CD4-positive, alpha-beta T cell treated with Interleukin-15 for 4 hours (primary cell): ENCODE measurements at regions not wholly inside any gene's neighbourhood (a gene's known extent, or its start where the extent isn't known, plus 50 kb on each side); places are given as distances from the start of the nearest gene placed in this dataset.

ENCODE experiments used
- DNase-seq: peaks from one replicate; pipeline ENCODE4 v3.0.0-alpha.2; 2020; ENCODE audit warnings: low spot score

DNA sequence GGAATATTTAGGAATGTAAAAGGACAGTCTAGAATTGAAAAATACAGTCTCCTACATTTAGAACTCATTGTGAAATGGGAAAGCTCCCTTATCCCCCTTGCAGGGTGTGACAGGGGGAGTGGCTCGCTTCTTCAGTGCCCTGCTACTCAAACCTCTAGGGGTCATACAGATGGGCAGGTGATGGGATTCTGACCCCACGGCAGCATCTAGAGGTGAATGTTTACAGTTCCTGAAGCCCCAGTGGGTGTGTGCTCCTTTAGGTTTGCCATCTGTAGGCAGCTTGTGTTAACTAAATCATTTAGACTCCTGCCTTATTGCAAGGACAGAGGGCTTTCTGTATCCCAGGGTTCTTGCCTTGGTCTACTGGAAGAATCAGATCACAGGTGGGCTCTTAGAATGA is 271.0 kb upstream of the MPDZ start:
- DNase-seq = no peak

DNA sequence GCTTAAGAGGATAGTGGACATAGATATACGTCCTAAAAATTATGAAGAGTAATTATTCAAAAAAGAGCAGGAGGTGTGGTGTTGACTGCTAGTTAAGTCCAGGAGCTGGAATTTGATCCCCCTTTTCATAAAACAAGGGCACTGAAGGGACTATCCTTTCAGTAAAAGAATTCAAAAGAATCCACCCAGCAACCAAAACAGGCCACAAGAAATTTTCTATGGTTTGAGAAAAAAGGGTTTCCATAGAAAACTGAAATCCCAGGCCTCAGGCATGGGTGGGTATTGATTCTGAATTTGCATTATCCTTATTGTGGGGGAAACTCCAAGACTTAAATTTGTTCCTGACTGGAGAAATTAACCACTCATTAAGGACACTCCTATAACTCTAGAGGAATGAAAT is 269.0 kb upstream of the MPDZ start:
- no peak for DNase-seq

DNA sequence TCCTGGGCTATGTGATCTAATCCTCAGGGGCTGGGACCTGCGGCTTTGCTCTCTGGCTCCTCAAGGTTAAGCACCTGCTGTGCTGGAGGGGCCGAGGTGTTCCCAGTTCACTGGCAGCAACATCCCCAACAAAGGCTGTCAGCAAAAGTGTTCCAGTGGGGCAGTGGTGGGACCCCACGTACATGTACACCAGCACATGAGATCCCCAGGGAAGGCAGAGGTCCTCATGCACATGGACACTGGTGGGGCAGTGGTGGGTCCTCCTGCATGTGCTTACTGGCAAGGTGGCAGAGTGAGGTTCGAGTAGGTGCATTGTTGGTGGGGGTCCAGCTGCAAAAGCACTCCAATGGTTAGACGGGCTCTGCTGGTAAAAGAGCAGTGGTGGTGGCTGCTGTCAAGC is 255.6 kb upstream of the MPDZ start:
- no peak for DNase-seq

DNA sequence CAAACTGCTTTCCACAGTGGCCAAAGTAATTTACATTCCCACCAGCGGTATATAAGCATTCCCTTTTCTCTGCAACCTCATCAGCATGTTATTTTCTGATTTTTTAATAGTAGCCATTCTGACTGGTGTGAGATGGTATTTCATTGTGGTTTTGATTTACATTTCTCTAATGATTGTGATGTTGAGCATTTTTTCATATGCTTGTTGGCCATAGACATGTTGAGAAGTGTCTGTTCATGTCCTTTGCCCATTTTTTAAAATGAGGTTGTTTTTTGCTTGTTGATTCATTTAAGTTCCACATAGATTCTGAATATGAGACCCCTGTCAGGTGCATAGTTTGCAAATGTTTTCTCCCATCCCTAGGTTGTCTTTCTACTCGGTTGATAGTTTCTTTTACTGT is 254.5 kb upstream of the MPDZ start:
- no peak for DNase-seq

DNA sequence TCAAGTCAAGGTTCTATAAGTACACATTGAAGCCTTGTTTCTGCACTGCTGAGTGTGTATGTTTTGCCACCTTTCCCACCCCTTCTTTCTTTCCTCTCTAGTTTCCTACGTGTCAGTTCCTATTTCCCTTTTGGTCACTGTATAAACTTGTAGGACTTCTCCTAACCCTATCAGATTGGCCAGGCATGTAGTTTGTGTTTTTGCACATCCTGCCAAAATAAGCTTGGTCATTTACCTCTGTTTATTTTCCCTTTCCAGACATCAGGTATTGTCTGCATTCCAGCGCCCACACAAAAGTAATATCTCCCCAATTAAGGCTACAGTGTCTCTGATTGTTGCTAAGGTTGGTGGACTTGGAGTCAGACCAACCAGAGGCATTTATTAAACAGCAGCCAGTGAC is 252.9 kb upstream of the MPDZ start:
- DNase-seq = no peak

DNA sequence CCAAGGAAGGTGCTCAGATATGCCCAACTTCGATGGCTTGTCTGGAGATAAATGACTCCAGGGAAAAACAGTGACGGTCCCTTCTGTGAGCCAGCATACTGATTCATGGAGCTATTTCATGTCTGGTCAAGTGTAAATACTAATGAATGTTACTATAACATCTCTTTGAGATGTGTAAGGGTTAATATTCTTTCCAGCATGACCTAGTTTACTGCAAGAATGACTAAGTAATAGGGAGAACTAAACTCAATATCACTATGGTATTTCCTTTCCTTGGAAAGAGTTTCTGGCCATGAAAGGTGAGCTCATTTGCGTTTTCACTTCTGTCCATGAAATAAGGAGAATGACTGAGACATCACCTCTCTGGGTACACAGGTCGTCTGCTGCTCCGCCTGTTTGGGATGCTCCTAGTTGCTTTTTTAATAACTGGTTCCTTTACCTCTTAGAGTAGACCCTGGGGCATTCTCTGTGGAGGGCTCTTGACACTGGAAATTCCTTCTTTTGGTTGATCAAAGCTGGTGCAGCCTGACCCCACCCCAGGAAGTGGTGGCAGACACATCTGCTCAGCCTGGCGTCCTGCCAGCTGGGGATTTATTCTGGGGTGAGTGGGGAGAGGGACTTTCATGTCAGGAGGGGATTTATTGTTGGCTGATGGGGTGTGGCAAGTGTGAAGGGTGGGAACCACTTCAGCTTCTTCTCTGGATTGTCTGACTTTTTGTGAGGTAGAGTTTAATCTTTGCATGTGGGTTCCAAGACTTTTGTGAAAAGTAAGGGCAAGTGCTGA is 250.0 kb upstream of the MPDZ start:
- DNase-seq = no peak

DNA sequence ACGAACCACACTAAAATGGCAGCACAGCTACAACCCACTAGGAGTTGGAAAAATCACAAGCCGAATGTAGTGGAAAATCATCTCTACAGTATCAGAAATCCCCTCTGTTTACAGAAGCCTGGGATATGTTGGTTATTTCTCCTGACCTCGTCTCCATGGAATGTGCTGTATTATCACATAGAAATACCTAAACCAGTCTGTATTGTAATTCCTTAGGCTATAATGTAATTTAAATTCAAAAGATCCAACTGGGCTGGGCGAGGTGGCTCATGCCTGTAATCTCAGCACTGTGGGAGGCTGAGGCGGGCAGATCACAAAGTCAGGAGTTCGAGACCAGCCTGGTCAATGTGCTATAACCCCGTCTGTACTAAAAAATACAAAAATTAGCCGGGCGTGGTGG is 244.8 kb upstream of the MPDZ start:
- no peak for DNase-seq

DNA sequence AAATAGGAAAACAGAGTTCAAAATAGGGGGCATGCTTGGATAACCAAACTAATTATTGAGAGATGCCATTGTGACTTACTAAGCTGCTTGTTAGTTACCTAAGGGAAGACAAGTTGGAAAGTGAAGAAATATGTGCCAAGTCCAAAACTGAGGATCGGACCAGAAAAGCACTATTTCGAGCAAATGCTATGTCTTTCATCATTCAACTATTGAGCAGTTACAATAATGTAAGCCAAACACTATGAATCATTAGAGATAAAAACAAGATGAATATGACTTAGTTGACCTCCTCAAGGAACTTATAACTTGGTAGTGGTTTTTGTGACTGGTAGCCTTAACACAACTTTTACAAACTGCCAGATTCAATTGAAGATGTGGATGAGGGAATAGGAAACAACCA is 240.6 kb upstream of the MPDZ start:
- no peak for DNase-seq

DNA sequence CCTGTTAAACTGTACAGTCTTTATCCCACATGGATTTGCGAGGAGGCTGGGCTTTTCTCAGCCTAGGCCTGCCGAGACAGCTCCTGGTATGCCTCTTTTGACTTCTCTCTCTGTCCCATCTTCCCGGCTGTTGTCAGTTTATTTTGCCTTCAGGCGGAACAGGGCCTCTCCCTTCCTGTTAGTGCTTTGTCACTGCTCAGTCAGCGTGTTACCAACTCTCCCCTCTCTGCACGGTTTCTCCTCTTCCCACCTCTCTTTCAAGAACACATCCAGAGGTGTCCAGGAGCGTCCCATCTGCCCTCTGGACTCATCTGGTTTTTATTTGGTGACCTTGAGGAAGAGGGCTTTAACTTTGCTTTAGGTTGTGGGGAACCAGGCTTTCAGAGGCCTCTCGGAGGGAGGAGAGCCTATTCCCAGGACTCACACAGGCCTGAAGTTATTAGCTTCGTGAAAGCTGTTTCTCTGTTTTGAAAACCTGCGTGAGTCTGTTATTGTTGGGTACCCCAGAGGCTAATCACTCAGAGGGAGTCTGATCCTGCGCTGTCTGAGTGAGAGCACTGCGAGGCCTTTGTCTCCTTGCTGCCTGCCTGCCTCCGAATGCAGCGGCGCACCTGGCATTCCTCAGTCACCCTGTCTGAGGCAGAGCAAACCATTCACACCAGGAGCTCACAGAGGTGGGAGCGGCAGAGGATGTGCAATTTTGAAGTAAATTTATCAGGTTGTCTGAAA is 234.4 kb upstream of the MPDZ start:
- no peak for DNase-seq

DNA sequence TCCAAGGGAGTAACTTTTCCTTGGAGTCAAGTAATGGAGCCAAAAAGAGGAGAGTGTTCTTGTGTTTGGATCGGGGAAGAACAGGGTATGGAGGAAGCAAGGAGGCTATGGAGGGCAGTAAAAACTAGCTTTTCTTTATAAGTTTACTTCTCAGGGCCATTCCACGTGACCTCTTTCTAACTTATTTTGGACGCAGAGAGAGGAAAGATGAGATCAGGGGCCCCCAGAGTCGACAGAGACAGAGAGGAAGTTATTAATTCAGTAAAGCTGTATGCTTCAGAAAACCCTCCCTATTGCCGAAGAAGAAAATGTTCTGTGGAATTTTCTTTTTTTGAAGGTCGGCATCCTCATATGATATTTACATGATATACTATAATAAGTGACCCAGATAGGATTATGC is 233.8 kb upstream of the MPDZ start:
- no peak for DNase-seq

DNA sequence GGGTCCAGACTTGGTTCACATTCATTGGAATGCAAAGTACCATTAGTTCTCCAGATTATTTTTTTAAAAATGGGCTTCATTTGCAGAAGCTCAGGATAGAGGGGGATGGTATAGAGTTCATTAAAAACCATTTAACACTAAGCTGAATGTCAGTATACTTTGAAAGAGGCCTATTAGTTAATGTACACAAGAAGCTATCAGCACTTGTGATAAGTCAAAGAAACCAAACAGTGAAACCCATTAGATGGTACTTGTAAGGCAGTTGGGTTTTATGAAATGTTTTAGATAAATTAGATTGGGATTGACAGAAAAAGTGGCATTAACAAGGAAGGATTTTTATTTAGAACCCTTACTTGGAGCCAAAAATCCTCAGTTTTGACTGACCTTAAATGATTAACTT is 229.2 kb upstream of the MPDZ start:
- DNase-seq = no peak

DNA sequence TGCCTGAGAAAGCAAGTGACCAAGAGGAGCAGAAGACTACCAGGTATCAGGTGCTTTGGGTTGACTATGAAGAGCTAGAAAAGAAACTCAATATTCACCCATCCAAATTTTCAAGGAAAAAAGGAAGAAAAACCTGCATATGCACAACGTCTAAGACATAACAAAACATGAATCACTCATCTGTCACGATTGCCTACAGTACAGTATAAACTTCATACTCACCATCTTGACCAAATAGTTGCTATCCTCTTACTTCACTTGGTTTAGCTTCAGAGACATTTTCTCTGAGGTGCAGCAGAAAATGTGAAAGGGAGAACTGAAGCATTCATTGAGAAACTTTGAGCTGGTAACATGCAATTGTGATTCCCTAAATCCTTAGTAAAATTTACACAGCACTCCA is 228.6 kb upstream of the MPDZ start:
- no peak for DNase-seq

DNA sequence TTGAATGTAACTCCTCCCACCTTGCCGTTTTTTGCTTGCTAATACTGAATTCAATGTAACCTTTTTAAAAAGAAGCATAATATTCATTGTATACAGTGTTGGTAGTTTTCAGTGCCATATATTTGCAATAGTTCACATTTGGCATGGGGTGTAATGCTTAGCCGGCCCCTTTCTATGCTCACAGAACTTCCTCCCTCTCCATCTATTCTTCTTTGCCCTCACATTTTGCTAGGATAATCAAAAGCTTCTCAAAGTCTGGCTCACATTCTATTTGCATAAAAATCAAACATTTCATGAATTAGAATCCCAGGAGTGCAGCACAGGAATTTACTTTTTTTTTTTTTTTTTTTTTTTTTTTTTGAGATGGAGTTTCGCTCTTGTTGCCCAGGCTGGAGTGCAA is 226.3 kb upstream of the MPDZ start:
- no peak for DNase-seq

DNA sequence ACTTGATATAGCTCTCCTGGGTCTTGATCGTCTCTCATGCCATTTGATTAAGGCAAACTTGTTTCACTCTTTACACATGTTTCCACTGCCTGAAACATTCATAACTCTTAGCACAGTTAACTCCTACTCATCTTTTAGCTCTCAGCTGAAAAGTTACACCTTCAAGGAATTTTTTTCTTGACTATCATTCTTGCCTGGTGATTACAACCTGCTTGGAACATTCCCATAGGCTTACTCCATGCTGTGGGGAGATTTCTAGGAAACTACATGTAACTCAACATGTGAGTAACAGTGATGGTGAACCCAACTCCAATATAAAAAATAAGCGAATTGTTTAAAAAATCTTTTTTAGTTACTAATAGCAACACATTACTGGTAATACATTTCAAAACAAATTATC is 224.1 kb upstream of the MPDZ start:
- DNase-seq = no peak

DNA sequence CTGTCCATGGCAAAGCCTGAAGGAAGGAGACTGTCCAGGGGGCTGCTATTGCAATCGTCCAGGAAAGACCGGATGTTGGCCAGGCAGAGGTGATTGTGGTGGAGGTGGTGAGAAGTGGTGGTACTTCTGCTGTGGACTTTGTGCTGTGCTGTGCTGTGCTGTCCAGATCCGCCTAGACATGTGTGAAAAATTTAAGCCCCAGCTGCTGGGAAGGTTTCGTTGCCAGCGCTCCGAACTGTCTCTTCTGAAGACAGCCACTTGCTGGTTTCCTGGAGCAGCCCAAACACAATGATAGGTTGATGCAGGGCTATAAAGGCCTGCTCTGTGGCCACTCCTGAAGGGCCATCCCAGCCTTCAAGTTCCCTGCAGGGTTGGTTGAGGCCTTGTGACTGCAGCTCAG is 223.0 kb upstream of the MPDZ start:
- DNase-seq = no peak

DNA sequence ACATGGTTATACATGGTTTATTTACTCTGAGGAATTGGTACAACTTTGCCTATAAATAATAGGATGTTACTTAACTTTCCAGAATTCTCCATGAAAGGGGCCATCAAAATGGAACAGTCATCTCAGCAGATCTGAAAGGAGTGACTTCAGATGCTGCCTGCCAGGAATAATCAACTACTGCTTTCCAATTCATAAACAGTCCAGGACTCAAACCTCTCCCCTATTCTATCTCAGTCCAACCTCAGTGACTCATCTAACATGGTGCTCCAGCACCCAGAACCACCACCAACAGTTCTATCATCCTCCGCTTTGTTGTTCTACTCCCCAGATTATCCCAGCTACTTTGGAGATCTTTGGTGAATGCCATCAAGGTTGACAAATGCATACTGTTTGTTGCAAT is 221.5 kb upstream of the MPDZ start:
- no peak for DNase-seq

DNA sequence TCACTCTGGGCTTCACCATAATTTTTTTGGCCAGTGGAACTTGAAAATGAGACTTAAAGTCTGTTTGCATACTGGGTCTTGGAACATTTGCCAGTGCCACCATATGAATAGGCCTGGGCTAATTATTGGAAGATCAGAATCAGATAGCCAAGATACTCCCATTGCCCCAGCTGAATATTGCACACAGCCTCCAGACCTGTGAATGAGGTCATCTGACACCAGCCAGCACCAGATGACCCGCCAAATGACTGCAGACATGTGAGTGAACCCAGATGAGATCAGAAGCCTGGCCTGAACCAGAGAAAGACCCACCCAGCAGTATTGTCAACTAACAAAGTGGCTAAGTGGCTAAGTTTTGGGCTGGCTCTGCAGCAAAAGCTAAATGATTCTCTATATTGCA is 220.5 kb upstream of the MPDZ start:
- DNase-seq = no peak

DNA sequence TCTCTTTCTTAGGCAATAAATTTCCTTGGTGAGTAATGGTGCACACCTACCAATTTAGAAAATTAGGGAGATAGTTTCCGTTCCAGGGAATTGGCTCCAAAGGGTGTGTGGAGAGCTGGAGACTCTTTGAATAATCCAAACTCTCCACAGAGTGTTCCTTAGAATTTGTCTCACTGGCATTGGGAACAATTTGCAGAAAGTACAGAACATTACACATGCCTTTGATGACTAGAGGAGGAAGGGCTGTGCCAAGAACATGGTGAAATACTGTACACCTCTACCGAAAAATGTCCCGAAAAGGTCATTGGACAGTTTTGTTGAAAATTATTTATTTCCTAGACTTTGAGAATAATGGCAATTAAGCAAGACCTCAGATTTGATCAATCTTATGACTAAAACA is 214.2 kb upstream of the MPDZ start:
- DNase-seq = no peak

DNA sequence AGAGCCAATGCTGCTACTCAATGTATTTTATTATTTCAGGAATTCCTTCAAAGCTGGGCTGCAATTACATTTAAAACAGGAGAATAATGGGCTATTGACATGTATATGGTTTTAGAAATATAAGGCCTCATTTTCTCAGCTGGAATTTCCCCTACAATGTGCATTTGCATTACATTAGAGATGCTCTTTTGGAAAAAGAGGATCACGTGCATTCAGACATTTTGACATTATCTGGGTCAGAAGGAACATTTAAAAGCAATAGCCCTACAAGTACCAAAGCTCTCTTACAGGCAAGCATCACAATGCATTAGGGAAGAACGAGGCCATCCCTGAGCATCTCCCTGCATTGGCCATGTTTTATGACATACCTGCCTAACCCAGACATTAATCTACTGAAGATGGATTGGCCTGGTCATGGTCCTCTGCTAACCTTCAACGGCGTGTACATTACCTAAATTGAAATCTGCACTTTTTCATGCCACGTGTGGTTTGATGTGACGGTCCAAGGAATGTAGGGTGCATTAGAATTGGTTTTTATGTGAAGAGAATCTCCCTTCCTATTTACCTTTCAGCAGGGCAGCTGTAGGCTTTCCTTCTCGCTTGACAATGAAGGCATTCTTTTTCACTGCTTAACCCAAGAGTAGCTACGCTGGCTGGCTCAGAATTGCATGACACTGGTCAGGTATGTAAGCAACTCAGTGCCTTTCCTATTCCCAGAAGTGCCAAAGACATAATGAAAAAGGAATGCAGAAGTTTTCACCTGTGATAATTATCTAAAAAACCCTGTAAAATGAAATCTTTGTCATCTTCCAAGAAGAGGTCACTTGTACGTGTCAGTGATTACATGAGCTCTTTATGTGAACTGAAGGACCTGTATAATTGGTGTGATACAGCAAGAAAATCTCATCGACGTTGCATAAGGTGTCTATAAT is 212.3 kb upstream of the MPDZ start:
- no peak for DNase-seq

DNA sequence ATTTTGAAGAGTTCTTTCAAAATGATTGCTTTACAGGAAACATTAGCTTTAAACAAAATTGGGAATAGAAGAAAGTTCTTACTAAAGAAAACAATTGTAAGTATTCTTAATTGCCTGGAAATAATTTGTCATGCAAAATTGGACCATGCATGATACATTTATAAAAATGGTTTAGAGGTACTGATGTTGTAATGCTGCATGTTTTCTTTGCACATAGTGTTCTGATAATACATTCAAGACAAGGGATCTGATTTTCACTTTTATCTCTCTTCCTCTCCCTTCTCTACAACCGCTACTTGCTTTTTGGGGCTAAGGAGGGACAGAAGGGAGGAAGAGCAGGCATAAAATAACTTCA is 211.6 kb upstream of the MPDZ start:
- no peak for DNase-seq

DNA sequence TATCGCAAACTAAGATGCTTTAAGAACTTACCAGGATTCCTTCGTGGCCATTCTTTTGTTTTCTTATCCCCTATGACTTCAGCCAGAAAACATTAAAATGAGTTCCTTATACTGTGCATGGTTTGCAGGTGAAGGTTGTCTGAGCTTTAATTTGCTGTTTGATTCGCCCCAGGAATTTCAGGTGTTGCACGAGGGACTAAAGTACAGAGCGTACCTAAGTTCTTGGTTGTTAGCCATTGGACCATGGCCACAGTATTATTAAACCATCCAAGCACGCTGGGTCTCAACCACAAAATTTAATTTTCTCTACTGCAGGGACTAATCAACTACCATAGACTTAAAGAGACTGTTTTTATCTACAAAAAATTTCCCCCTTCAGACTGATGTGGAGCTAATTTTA is 208.4 kb upstream of the MPDZ start:
- DNase-seq = no peak

DNA sequence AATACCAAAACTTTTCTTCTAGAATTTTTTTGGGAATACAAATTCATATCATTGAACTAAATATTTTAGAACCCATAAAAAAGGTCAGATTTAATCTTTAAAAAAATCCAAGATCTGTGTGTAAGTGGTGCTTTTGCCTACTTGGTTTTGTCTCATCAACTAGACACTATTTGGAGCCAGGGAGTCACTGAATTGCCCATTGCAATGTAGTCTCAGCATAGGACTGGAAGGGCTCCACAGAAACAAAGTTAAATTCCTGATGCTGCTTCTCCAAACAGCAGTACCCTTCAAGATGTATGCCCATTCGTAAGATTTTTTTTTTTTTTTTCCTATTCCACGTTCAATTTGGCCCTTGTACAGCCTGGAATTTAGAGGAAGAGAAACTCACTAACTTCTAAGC is 208.0 kb upstream of the MPDZ start:
- no peak for DNase-seq

DNA sequence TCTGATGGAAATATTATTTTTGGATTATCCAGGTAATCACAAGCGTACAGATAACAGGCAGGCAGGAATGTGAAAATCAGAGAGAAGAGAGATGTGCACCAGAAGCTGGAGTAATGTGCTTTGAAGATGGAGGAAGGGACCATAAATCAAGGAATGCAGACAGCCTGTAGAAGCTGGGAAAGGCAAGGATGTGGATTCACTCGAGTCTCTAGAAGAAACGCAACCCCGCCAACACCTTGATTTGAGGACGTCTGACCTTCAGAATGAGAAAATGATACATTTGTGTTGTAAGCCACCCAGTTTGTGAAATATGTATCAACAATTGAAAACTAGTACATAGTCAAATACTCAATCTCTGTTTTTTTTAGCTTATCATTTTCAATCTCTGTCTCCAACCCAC is 207.6 kb upstream of the MPDZ start:
- no peak for DNase-seq
